ENCODE measurements at regions not wholly inside any gene's neighbourhood (a gene's known extent, or its start where the extent isn't known, plus 50 kb on each side); places are given as distances from the start of the nearest gene placed in this dataset.
"Not testable (repeated sequence)": the region's sequence is repeated elsewhere in the genome, so short reads cannot be mapped to it uniquely, and the experiment has no call there.

DNA sequence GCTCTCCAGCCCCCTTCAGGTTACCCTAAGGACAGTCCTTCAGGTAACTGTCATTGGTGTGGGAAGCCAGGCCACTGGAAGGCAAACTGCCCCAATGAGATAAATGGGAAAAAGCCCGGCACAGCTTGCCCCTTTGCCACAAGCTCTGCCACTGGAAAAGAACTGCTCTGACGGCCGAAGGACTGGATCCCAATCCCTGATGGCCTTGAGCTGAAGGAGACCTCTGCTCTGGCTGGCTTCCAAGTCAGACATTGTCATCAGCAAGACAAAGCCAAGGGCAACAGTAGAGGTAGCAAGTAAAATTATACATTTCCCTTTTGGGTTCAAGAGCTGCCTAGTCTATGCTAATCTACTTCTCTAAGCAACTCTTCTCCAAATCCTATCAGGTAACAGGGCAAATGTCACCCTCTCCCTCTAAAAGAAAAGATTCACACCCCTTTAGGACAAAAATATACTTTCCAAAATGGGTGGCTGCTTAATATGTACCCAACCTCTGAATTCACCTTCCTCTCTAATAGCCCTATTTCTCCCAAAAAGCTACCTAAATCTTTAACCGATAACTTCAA is 145.8 kb downstream of the ADSS2 start:
- intact Hi-C loops (cut with DNase I), result loop anchor here in 1 of 4 donors (10.0 kb wide), 1 partner anchor 149 kb away; the partner anchor contains the start of gene ADSS2
- Histone ChIP-seq H3K27ac (no peak overlapping the region), H3K36me3 (no peaks in the 10 kb centered on the region), H3K9me3 (no peaks in the 10 kb centered on the region), H3K27me3 (no peaks in the 10 kb centered on the region), H3K4me1 (ENCODE audit: insufficient read depth) (peaks cover 25% of the 10 kb centered on the region), H3K4me3 (no peak overlapping the region)
- TF ChIP-seq EP300 (IDR thresholded peaks at IDR 0.05) (no peak), POLR2A (IDR thresholded peaks at IDR 0.05) (no peak), CTCF (IDR thresholded peaks at IDR 0.05) (no peak)
- 85 to 93% (median 88%) methylated on average over 4 of the region's 4 CpGs for WGBS, 3 donors
- DNase-seq, result no peak

GRCh38 chr1:244306544-244306943 is 145.2 kb downstream of the ADSS2 start:
- intact Hi-C loops (cut with DNase I), result loop anchor here in 1 of 4 donors (10.0 kb wide), 1 partner anchor 148 kb away; the partner anchor contains the start of gene ADSS2
- H3K27me3 ChIP-seq, result no peaks in the 10 kb centered on the region
- no peak for DNase-seq
- no peaks in the 10 kb centered on the region for H3K36me3 ChIP-seq
- WGBS, 3 donors, result 98 to 99% (median 98%) methylated on average over 2 of the region's 2 CpGs
- no peak for TF ChIP-seq POLR2A (IDR thresholded peaks at IDR 0.05)
- no peak for TF ChIP-seq EP300 (IDR thresholded peaks at IDR 0.05)
- TF ChIP-seq CTCF (IDR thresholded peaks at IDR 0.05), result no peak
- no peak overlapping the region for H3K4me3 ChIP-seq
- peaks cover 24% of the 10 kb centered on the region for H3K4me1 ChIP-seq (ENCODE audit: insufficient read depth)
- no peaks in the 10 kb centered on the region for H3K9me3 ChIP-seq
- H3K27ac ChIP-seq, result no peak overlapping the region

DNA sequence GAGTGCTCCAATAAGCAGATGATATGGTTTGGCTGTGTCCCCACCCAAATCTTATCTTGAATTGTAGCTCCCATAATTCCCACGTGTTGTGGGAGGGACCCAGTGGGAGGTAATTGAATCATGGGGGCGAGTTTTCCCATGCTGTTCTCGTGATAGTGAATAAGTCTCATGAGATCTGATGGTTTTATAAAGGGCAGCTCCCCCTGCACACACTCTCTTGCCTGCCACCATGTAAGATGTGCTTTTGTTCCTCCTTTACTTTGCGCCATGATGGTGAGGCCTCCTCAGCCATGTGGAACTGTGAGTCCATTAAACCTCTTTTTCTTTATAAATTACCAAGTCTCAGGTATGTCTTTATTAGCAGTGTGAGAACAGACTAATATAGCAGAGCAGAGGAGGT is 142.5 kb downstream of the ADSS2 start:
- not testable (repeated sequence) for H3K4me1 ChIP-seq (ENCODE audit: insufficient read depth); DNase-seq; H3K36me3 ChIP-seq; H3K27ac ChIP-seq; H3K27me3 ChIP-seq; H3K9me3 ChIP-seq; H3K4me3 ChIP-seq
- intact Hi-C loops (cut with DNase I), result loop anchor here in 1 of 4 donors (10.0 kb wide), 1 partner anchor 146 kb away; the partner anchor contains the start of gene ADSS2
- 82 to 89% (median 86%) methylated on average over 4 of the region's 4 CpGs for WGBS, 3 donors

DNA sequence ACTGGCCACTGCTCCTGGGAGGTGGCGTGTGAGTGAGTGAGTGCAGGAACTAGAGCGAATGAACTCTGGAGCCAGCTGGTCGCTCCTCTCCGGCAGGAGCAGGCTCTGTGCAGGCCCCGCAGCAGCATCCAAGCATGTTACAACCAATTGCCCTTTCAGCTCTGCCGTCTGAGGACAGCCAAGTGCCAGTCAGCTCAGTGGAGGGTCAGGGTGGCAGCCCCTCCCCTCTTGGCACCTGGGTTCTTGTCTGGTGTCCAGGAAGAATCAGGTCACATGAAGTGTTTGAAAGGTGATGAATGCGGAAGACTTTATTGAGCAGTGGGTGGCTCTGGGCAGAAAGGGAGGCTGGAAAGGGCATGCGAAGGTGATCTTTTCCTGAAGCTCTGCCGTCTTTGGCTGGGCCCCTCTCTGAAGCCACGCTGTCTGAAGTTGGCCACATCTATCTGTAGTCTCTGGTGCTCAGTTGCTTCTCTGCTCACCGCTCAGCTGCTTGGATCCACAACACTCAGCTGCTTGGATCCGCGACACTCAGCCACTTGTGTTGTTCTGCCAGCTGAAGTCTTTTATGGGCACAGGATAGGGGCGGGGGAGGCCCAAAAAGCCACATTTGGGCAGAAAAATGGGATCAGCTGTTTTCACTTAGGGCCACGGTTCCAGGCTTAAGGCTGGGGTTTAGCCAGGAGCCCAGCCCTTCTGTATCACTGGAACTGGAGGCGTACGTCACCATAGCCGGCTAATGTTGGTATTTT is 139.8 kb downstream of the ADSS2 start:
- intact Hi-C loops (cut with DNase I), result no loop called here
- no peak for DNase-seq
- no peaks in the 10 kb centered on the region for H3K27me3 ChIP-seq
- no peaks in the 10 kb centered on the region for H3K4me1 ChIP-seq (ENCODE audit: insufficient read depth)
- no peaks in the 10 kb centered on the region for H3K9me3 ChIP-seq
- TF ChIP-seq CTCF (IDR thresholded peaks at IDR 0.05), result no peak
- H3K4me3 ChIP-seq, result no peak overlapping the region
- no peaks in the 10 kb centered on the region for H3K36me3 ChIP-seq
- H3K27ac ChIP-seq, result no peak overlapping the region
- WGBS, 3 donors, result 93 to 94% (median 93%) methylated on average over 18 of the region's 18 CpGs

GRCh38 chr1:244313346-244313745 is 138.4 kb downstream of the ADSS2 start:
- TF ChIP-seq CTCF (IDR thresholded peaks at IDR 0.05), result no peak
- no peak for TF ChIP-seq POLR2A (IDR thresholded peaks at IDR 0.05)
- TF ChIP-seq EP300 (IDR thresholded peaks at IDR 0.05), result no peak
- 61 to 70% (median 68%) methylated on average over 9 of the region's 9 CpGs for WGBS, 3 donors
- Histone ChIP-seq H3K36me3 (no peaks in the 10 kb centered on the region), H3K4me1 (ENCODE audit: insufficient read depth) (no peaks in the 10 kb centered on the region), H3K27me3 (no peaks in the 10 kb centered on the region), H3K27ac (no peak overlapping the region), H3K4me3 (no peak overlapping the region), H3K9me3 (no peaks in the 10 kb centered on the region)
- no peak for DNase-seq
- intact Hi-C loops (cut with DNase I), result no loop called here

All from ovary (tissue), 7 donors.